ENCODE measurements at regions not wholly inside any gene's neighbourhood (a gene's known extent, or its start where the extent isn't known, plus 50 kb on each side); places are given as distances from the start of the nearest gene placed in this dataset.
"Not testable (repeated sequence)": the region's sequence is repeated elsewhere in the genome, so short reads cannot be mapped to it uniquely, and the experiment has no call there.

- DNase-seq, result not testable (repeated sequence)
These were observed 65.0 kb downstream of the CCDC201 start for GRCh38 chr7:45807832-45808231.

GRCh38 chr7:45802214-45802613 is 70.7 kb downstream of the CCDC201 start:
- DNase-seq, result not testable (repeated sequence)

GRCh38 chr7:45797264-45797663 is 75.6 kb downstream of the CCDC201 start:
- DNase-seq, result peak; percentile 7 to 24 (median 16)

- DNase-seq, result not testable (repeated sequence)
These were observed 83.2 kb downstream of the CCDC201 start for GRCh38 chr7:45789641-45790040.

- DNase-seq, result not testable (repeated sequence)
These were observed 87.2 kb downstream of the CCDC201 start for GRCh38 chr7:45785724-45786123.

- DNase-seq, result not testable (repeated sequence)
These were observed 88.1 kb downstream of the CCDC201 start for GRCh38 chr7:45784775-45785174.
